ENCODE measurements at regions not wholly inside any gene's neighbourhood (a gene's known extent, or its start where the extent isn't known, plus 50 kb on each side); places are given as distances from the start of the nearest gene placed in this dataset.
A peak's percentile ranks its signal among the peaks of the same experiment; 100 is the strongest.

GRCh38 chr7:71017602-71018001, 114.3 kb upstream of the GALNT17 start:
- H3K4me1 Mint-ChIP-seq (ENCODE audit: low read depth, unreplicated experiment), result no peaks in the 10 kb centered on the region
- peaks cover 2% of the 10 kb centered on the region for H3K27me3 Mint-ChIP-seq (ENCODE audit: unreplicated experiment)
- no peak overlapping the region for H3K4me3 Mint-ChIP-seq (ENCODE audit: unreplicated experiment)
- peaks cover 5% of the 10 kb centered on the region for H3K36me3 Mint-ChIP-seq (ENCODE audit: unreplicated experiment)
- no peaks in the 10 kb centered on the region for H3K9me3 Mint-ChIP-seq (ENCODE audit: unreplicated experiment)
- no peak for DNase-seq
- no peak overlapping the region for H3K27ac Mint-ChIP-seq (ENCODE audit: unreplicated experiment)
- no peak for TF ChIP-seq CTCF (IDR thresholded peaks at IDR 0.05; ENCODE audit: partially characterized antibody, unreplicated experiment)

GRCh38 chr7:71019706-71020105, 112.2 kb upstream of the GALNT17 start:
- peak; percentile 16 for DNase-seq
- no peak for TF ChIP-seq CTCF (IDR thresholded peaks at IDR 0.05; ENCODE audit: partially characterized antibody, unreplicated experiment)
- peaks cover 5% of the 10 kb centered on the region for H3K36me3 Mint-ChIP-seq (ENCODE audit: unreplicated experiment)
- peaks cover 2% of the 10 kb centered on the region for H3K9me3 Mint-ChIP-seq (ENCODE audit: unreplicated experiment)
- H3K4me1 Mint-ChIP-seq (ENCODE audit: low read depth, unreplicated experiment), result no peaks in the 10 kb centered on the region
- no peak overlapping the region for H3K4me3 Mint-ChIP-seq (ENCODE audit: unreplicated experiment)
- H3K27ac Mint-ChIP-seq (ENCODE audit: unreplicated experiment), result no peak overlapping the region
- H3K27me3 Mint-ChIP-seq (ENCODE audit: unreplicated experiment), result peaks cover 2% of the 10 kb centered on the region

- Mint-ChIP-seq H3K9me3 (ENCODE audit: unreplicated experiment) (peaks cover 2% of the 10 kb centered on the region), H3K4me3 (ENCODE audit: unreplicated experiment) (no peak overlapping the region), H3K27me3 (ENCODE audit: unreplicated experiment) (peaks cover 4% of the 10 kb centered on the region), H3K36me3 (ENCODE audit: unreplicated experiment) (peaks cover 5% of the 10 kb centered on the region), H3K27ac (ENCODE audit: unreplicated experiment) (no peak overlapping the region), H3K4me1 (ENCODE audit: low read depth, unreplicated experiment) (no peaks in the 10 kb centered on the region)
- no peak for TF ChIP-seq CTCF (IDR thresholded peaks at IDR 0.05; ENCODE audit: partially characterized antibody, unreplicated experiment)
- no peak for DNase-seq
Measured at GRCh38 chr7:71021131-71021530, 110.8 kb upstream of the GALNT17 start.

GRCh38 chr7:71026680-71027079, 105.3 kb upstream of the GALNT17 start:
- DNase-seq, result no peak
- no peak for TF ChIP-seq CTCF (IDR thresholded peaks at IDR 0.05; ENCODE audit: partially characterized antibody, unreplicated experiment)
- Mint-ChIP-seq H3K9me3 (ENCODE audit: unreplicated experiment) (peaks cover 2% of the 10 kb centered on the region), H3K27ac (ENCODE audit: unreplicated experiment) (no peak overlapping the region), H3K4me1 (ENCODE audit: low read depth, unreplicated experiment) (no peaks in the 10 kb centered on the region), H3K27me3 (ENCODE audit: unreplicated experiment) (peaks cover 4% of the 10 kb centered on the region), H3K4me3 (ENCODE audit: unreplicated experiment) (no peak overlapping the region), H3K36me3 (ENCODE audit: unreplicated experiment) (no peaks in the 10 kb centered on the region)

GRCh38 chr7:71034243-71034642, 97.7 kb upstream of the GALNT17 start:
- peaks cover 1% of the 10 kb centered on the region for H3K27me3 Mint-ChIP-seq (ENCODE audit: unreplicated experiment)
- DNase-seq, result no peak
- H3K27ac Mint-ChIP-seq (ENCODE audit: unreplicated experiment), result no peak overlapping the region
- H3K36me3 Mint-ChIP-seq (ENCODE audit: unreplicated experiment), result peaks cover 8% of the 10 kb centered on the region
- H3K4me1 Mint-ChIP-seq (ENCODE audit: low read depth, unreplicated experiment), result no peaks in the 10 kb centered on the region
- peaks cover 2% of the 10 kb centered on the region for H3K9me3 Mint-ChIP-seq (ENCODE audit: unreplicated experiment)
- TF ChIP-seq CTCF (IDR thresholded peaks at IDR 0.05; ENCODE audit: partially characterized antibody, unreplicated experiment), result no peak
- no peak overlapping the region for H3K4me3 Mint-ChIP-seq (ENCODE audit: unreplicated experiment)
